ENCODE measurements at regions not wholly inside any gene's neighbourhood (a gene's known extent, or its start where the extent isn't known, plus 50 kb on each side); places are given as distances from the start of the nearest gene placed in this dataset.

GRCh38 chr3:116958291-116958690 lies 248.7 kb downstream of the TUSC7 start:
- ATAC-seq = no peak
- TF ChIP-seq ARNTL (CRISPR knock-in tag; IDR thresholded peaks at IDR 0.05; ENCODE audit: borderline replicate concordance, low read depth) (no peak), ZNF70 (CRISPR knock-in tag; IDR thresholded peaks at IDR 0.05) (no peak), TOX (CRISPR knock-in tag; IDR thresholded peaks at IDR 0.05; ENCODE audit: borderline replicate concordance) (no peak)
- TF ChIP-seq, protein P1, sequence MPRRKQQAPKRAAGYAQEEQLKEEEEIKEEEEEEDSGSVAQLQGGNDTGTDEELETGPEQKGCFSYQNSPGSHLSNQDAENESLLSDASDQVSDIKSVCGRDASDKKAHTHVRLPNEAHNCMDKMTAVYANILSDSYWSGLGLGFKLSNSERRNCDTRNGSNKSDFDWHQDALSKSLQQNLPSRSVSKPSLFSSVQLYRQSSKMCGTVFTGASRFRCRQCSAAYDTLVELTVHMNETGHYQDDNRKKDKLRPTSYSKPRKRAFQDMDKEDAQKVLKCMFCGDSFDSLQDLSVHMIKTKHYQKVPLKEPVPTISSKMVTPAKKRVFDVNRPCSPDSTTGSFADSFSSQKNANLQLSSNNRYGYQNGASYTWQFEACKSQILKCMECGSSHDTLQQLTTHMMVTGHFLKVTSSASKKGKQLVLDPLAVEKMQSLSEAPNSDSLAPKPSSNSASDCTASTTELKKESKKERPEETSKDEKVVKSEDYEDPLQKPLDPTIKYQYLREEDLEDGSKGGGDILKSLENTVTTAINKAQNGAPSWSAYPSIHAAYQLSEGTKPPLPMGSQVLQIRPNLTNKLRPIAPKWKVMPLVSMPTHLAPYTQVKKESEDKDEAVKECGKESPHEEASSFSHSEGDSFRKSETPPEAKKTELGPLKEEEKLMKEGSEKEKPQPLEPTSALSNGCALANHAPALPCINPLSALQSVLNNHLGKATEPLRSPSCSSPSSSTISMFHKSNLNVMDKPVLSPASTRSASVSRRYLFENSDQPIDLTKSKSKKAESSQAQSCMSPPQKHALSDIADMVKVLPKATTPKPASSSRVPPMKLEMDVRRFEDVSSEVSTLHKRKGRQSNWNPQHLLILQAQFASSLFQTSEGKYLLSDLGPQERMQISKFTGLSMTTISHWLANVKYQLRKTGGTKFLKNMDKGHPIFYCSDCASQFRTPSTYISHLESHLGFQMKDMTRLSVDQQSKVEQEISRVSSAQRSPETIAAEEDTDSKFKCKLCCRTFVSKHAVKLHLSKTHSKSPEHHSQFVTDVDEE (CRISPR knock-in tag; IDR thresholded peaks at IDR 0.05) = no peak

DNA sequence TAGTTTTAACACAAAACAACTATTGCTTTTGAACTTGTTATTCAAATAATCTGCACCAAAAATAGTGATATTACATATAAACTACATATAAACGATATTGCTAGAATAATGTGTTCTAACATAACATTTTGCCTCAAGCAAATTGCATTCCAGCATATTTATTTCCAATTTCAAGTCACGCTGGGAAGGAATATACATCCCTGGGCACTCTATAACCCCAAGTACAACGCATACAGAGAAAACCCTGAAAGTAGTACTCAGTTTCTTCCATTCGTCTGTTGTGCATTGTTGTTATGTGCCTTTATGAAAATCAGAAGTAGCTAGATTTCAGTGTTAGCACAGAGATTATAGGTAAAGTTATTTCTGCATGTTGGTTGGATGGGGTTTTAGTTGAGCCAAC lies 251.5 kb downstream of the TUSC7 start:
- TF ChIP-seq, protein P1 (CRISPR knock-in tag; IDR thresholded peaks at IDR 0.05) = no peak
- TF ChIP-seq GLIS3 (CRISPR knock-in tag; IDR thresholded peaks at IDR 0.05) (no peak), OSR1 (CRISPR knock-in tag; IDR thresholded peaks at IDR 0.05) (no peak), ARNTL (CRISPR knock-in tag; IDR thresholded peaks at IDR 0.05; ENCODE audit: borderline replicate concordance, low read depth) (no peak), PPARA (CRISPR knock-in tag; IDR thresholded peaks at IDR 0.05; ENCODE audit: borderline replicate concordance) (no peak), CSDC2 (CRISPR knock-in tag; IDR thresholded peaks at IDR 0.05) (no peak), POU6F1 (CRISPR knock-in tag; IDR thresholded peaks at IDR 0.05; ENCODE audit: borderline replicate concordance, low read depth) (no peak), ZNF70 (CRISPR knock-in tag; IDR thresholded peaks at IDR 0.05) (no peak), ESRRG (CRISPR knock-in tag; IDR thresholded peaks at IDR 0.05) (no peak), SNAI2 (CRISPR knock-in tag; IDR thresholded peaks at IDR 0.05) (no peak), ZFP30 (CRISPR knock-in tag; IDR thresholded peaks at IDR 0.05) (no peak), ZNF565 (CRISPR knock-in tag; conservative IDR thresholded peaks at IDR 0.05; ENCODE audit: low read depth) (no peak), ZFP3 (CRISPR knock-in tag; IDR thresholded peaks at IDR 0.05) (no peak), TCF4 (CRISPR knock-in tag; IDR thresholded peaks at IDR 0.05; ENCODE audit: borderline replicate concordance) (no peak), ISL1 (CRISPR knock-in tag; IDR thresholded peaks at IDR 0.05) (no peak), TOX (CRISPR knock-in tag; IDR thresholded peaks at IDR 0.05; ENCODE audit: borderline replicate concordance) (no peak), RARB (CRISPR knock-in tag; IDR thresholded peaks at IDR 0.05) (no peak)
- TF ChIP-seq, protein P2, sequence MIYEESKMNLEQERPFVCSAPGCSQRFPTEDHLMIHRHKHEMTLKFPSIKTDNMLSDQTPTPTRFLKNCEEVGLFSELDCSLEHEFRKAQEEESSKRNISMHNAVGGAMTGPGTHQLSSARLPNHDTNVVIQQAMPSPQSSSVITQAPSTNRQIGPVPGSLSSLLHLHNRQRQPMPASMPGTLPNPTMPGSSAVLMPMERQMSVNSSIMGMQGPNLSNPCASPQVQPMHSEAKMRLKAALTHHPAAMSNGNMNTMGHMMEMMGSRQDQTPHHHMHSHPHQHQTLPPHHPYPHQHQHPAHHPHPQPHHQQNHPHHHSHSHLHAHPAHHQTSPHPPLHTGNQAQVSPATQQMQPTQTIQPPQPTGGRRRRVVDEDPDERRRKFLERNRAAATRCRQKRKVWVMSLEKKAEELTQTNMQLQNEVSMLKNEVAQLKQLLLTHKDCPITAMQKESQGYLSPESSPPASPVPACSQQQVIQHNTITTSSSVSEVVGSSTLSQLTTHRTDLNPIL (CRISPR knock-in tag; IDR thresholded peaks at IDR 0.05; ENCODE audit: low read depth) = no peak
- no peak for ATAC-seq

- TF ChIP-seq, protein P3, sequence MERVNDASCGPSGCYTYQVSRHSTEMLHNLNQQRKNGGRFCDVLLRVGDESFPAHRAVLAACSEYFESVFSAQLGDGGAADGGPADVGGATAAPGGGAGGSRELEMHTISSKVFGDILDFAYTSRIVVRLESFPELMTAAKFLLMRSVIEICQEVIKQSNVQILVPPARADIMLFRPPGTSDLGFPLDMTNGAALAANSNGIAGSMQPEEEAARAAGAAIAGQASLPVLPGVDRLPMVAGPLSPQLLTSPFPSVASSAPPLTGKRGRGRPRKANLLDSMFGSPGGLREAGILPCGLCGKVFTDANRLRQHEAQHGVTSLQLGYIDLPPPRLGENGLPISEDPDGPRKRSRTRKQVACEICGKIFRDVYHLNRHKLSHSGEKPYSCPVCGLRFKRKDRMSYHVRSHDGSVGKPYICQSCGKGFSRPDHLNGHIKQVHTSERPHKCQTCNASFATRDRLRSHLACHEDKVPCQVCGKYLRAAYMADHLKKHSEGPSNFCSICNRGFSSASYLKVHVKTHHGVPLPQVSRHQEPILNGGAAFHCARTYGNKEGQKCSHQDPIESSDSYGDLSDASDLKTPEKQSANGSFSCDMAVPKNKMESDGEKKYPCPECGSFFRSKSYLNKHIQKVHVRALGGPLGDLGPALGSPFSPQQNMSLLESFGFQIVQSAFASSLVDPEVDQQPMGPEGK (CRISPR knock-in tag; IDR thresholded peaks at IDR 0.05; ENCODE audit: borderline replicate concordance) = no peak
- TF ChIP-seq RARB (CRISPR knock-in tag; IDR thresholded peaks at IDR 0.05) (no peak), BACH2 (CRISPR knock-in tag; IDR thresholded peaks at IDR 0.05; ENCODE audit: borderline replicate concordance) (no peak)
- TF ChIP-seq, protein P4, sequence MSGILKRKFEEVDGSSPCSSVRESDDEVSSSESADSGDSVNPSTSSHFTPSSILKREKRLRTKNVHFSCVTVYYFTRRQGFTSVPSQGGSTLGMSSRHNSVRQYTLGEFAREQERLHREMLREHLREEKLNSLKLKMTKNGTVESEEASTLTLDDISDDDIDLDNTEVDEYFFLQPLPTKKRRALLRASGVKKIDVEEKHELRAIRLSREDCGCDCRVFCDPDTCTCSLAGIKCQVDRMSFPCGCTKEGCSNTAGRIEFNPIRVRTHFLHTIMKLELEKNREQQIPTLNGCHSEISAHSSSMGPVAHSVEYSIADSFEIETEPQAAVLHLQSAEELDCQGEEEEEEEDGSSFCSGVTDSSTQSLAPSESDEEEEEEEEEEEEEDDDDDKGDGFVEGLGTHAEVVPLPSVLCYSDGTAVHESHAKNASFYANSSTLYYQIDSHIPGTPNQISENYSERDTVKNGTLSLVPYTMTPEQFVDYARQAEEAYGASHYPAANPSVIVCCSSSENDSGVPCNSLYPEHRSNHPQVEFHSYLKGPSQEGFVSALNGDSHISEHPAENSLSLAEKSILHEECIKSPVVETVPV (CRISPR knock-in tag; IDR thresholded peaks at IDR 0.05) = no peak
- no peak for ATAC-seq
These were observed 254.2 kb downstream of the TUSC7 start for GRCh38 chr3:116963802-116964201.

Data from SK-N-SH treated with all-trans-retinoic acid at 6 μM for 48 hours (cell line).